ENCODE measurements at regions not wholly inside any gene's neighbourhood (a gene's known extent, or its start where the extent isn't known, plus 50 kb on each side); places are given as distances from the start of the nearest gene placed in this dataset.
A peak's percentile ranks its signal among the peaks of the same experiment; 100 is the strongest.

- no peak for TF ChIP-seq CTCF (IDR thresholded peaks at IDR 0.05; ENCODE audit: unreplicated experiment)
- no peak overlapping the region for H3K4me3 Mint-ChIP-seq
- peaks cover 3% of the 10 kb centered on the region for H3K36me3 Mint-ChIP-seq
- no peak for DNase-seq (ENCODE audit: low spot score in 2 of 2, unreplicated experiment in 2 of 2)
- H3K27me3 Mint-ChIP-seq (ENCODE audit: low read depth): no peaks in the 10 kb centered on the region
- peaks cover 41% of the 10 kb centered on the region for H3K9me3 Mint-ChIP-seq
- H3K4me1 Mint-ChIP-seq: peaks cover 6% of the 10 kb centered on the region
- H3K27ac Mint-ChIP-seq: no peak overlapping the region
Measured at GRCh38 chrX:149221230-149221629, 283.9 kb downstream of the IDS start.

GRCh38 chrX:149213264-149213663, 291.8 kb downstream of the IDS start:
- H3K27me3 Mint-ChIP-seq (ENCODE audit: low read depth): no peaks in the 10 kb centered on the region
- H3K36me3 Mint-ChIP-seq: peaks cover 4% of the 10 kb centered on the region
- TF ChIP-seq CTCF (IDR thresholded peaks at IDR 0.05; ENCODE audit: unreplicated experiment): no peak
- peaks cover 21% of the 10 kb centered on the region for H3K9me3 Mint-ChIP-seq
- peaks cover 7% of the 10 kb centered on the region for H3K4me1 Mint-ChIP-seq
- DNase-seq (ENCODE audit: low spot score in 2 of 2, unreplicated experiment in 2 of 2): no peak
- H3K27ac Mint-ChIP-seq: peak overlapping the region; percentile 16
- no peak overlapping the region for H3K4me3 Mint-ChIP-seq

GRCh38 chrX:149208307-149208706, 296.8 kb downstream of the IDS start:
- H3K4me3 Mint-ChIP-seq: no peak overlapping the region

GRCh38 chrX:149207518-149207917, 297.6 kb downstream of the IDS start:
- no peaks in the 10 kb centered on the region for H3K27me3 Mint-ChIP-seq (ENCODE audit: low read depth)

More at GRCh38 chrX:149208307-149208706, 296.8 kb downstream of the IDS start:
- H3K4me1 Mint-ChIP-seq: peaks cover 5% of the 10 kb centered on the region
- H3K9me3 Mint-ChIP-seq: peaks cover 5% of the 10 kb centered on the region
- H3K27me3 Mint-ChIP-seq (ENCODE audit: low read depth): no peaks in the 10 kb centered on the region
- no peak for DNase-seq (ENCODE audit: low spot score in 2 of 2, unreplicated experiment in 2 of 2)
- no peak overlapping the region for H3K27ac Mint-ChIP-seq
- no peak for TF ChIP-seq CTCF (IDR thresholded peaks at IDR 0.05; ENCODE audit: unreplicated experiment)
- no peaks in the 10 kb centered on the region for H3K36me3 Mint-ChIP-seq

GRCh38 chrX:149205937-149206336, 299.2 kb downstream of the IDS start:
- no peaks in the 10 kb centered on the region for H3K4me1 Mint-ChIP-seq
- no peak for DNase-seq (ENCODE audit: low spot score in 2 of 2, unreplicated experiment in 2 of 2)
- no peak overlapping the region for H3K27ac Mint-ChIP-seq
- peaks cover 14% of the 10 kb centered on the region for H3K9me3 Mint-ChIP-seq
- no peak for TF ChIP-seq CTCF (IDR thresholded peaks at IDR 0.05; ENCODE audit: unreplicated experiment)
- H3K4me3 Mint-ChIP-seq: no peak overlapping the region
- H3K27me3 Mint-ChIP-seq (ENCODE audit: low read depth): no peaks in the 10 kb centered on the region
- H3K36me3 Mint-ChIP-seq: no peaks in the 10 kb centered on the region

More at GRCh38 chrX:149207518-149207917, 297.6 kb downstream of the IDS start:
- no peaks in the 10 kb centered on the region for H3K36me3 Mint-ChIP-seq
- no peak for DNase-seq (ENCODE audit: low spot score in 2 of 2, unreplicated experiment in 2 of 2)
- H3K27ac Mint-ChIP-seq: no peak overlapping the region
- H3K9me3 Mint-ChIP-seq: peaks cover 10% of the 10 kb centered on the region
- H3K4me1 Mint-ChIP-seq: no peaks in the 10 kb centered on the region
- H3K4me3 Mint-ChIP-seq: no peak overlapping the region
- TF ChIP-seq CTCF (IDR thresholded peaks at IDR 0.05; ENCODE audit: unreplicated experiment): no peak

- H3K4me3 Mint-ChIP-seq: no peak overlapping the region
- no peak for TF ChIP-seq CTCF (IDR thresholded peaks at IDR 0.05; ENCODE audit: unreplicated experiment)
- no peaks in the 10 kb centered on the region for H3K27me3 Mint-ChIP-seq (ENCODE audit: low read depth)
- peaks cover 19% of the 10 kb centered on the region for H3K9me3 Mint-ChIP-seq
- DNase-seq (ENCODE audit: low spot score in 2 of 2, unreplicated experiment in 2 of 2): no peak
- H3K4me1 Mint-ChIP-seq: no peaks in the 10 kb centered on the region
- H3K36me3 Mint-ChIP-seq: no peaks in the 10 kb centered on the region
- H3K27ac Mint-ChIP-seq: no peak overlapping the region
Measured at GRCh38 chrX:149205081-149205480, 300.0 kb downstream of the IDS start.

Data from mesothelial cell of epicardium (in vitro differentiated cells).